Mononuclear cell (primary cell): ENCODE measurements at regions not wholly inside any gene's neighbourhood (a gene's known extent, or its start where the extent isn't known, plus 50 kb on each side); places are given as distances from the start of the nearest gene placed in this dataset.

Experiments used
- H3K27me3 ChIP-seq: 2 replicates; pipeline ENCODE4 v1.6.0; 2011; ENCODE audit warnings: low read length, control low read depth; ENCODE audit not compliant: insufficient read depth
- H3K4me1 ChIP-seq: 2 replicates; pipeline ENCODE4 v1.5.1; 2011; ENCODE audit warnings: mild to moderate bottlenecking, low read length, control low read depth; ENCODE audit not compliant: insufficient read depth
- H3K4me3 ChIP-seq: 2 replicates; pipeline ENCODE4 v1.5.1; 2011; ENCODE audit warnings: mild to moderate bottlenecking, low read length, moderate library complexity
- H3K9me3 ChIP-seq: 2 replicates; pipeline ENCODE4 v1.5.1; 2011; ENCODE audit warnings: low read depth, mild to moderate bottlenecking, control low read depth, low read length

DNA sequence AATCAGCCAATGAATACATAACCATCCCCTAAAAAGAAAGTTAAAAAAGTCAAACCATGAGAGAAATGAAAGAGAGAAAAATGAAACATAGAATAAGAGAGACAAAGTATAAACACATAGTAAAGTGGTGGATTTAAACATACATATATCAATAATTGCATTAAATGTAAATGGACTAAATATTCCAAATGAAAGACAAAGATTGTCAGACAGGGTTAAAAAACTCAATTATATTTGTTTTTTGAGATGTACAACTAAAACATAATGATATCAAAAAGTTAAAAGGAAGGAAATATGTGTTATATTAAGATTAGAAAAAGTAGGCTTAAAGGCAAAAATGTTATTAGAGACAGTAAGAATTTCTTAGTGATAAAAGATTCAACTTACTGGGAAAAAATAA lies 83.8 kb upstream of the CELF4 start:
- H3K4me1 ChIP-seq, result no peaks in the 10 kb centered on the region
- no peak overlapping the region for H3K4me3 ChIP-seq
- peaks cover 13% of the 10 kb centered on the region for H3K9me3 ChIP-seq
- no peaks in the 10 kb centered on the region for H3K27me3 ChIP-seq

DNA sequence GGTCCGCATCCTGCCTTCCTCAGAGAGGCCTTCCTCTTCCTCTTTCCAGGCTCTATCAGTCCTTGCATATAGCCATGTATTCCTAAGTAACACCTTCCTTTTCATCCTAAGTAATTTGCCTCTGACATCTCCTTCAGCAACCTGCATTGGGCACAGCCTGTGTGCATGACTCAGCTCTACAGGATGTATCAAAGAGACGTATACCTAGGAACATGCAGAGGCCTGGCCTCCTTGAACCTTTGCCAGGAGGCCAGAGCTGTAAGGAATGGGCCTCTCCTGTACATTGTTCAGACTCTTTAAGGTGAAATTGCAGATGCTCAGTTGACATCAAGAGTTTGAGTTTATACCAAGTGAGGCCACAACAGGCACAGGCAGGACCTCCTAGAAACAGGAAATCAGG lies 76.0 kb upstream of the CELF4 start:
- Histone ChIP-seq H3K4me1 (no peaks in the 10 kb centered on the region), H3K4me3 (no peak overlapping the region), H3K9me3 (no peaks in the 10 kb centered on the region), H3K27me3 (no peaks in the 10 kb centered on the region)

DNA sequence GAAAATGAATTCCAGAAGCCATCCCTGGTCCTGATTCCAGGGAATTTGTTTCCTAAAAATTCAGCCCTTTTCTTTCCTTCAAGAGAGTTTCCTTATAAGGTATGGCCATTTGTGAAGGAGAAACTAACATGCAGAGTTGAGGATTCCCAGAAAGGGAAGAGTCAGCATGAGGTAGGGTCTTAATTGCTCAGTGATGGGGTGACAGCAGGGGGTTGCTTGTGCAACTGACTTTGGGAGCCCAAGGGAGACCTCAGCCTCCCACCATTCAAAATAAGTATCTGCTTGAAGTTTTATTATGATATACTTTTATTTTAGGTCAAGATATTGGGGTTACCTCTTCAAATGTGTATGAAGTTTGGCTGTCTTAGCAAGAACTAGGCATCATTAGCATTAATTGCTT lies 74.9 kb upstream of the CELF4 start:
- no peaks in the 10 kb centered on the region for H3K9me3 ChIP-seq
- no peak overlapping the region for H3K4me3 ChIP-seq
- no peaks in the 10 kb centered on the region for H3K27me3 ChIP-seq
- no peaks in the 10 kb centered on the region for H3K4me1 ChIP-seq

DNA sequence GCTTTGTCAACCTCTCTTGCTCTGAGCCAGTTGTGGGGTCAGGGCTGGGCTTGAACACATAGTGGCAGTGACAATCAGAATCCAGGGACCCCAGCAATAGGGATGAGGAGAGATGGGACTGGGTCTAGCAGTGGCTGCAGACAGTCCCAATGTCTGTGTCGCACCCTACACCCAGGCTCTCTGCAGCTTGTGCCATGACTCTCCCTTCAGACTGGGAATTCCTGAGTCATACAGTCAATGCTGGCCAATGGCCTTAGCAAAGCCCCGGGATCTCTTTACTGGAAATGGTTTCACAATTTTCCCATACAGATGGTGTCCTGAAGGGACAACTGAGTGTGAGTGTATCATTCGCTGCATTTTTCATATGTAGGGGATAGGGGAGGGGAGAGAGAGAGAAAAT lies 74.2 kb upstream of the CELF4 start:
- Histone ChIP-seq H3K4me1 (no peaks in the 10 kb centered on the region), H3K9me3 (no peaks in the 10 kb centered on the region), H3K27me3 (no peaks in the 10 kb centered on the region)

DNA sequence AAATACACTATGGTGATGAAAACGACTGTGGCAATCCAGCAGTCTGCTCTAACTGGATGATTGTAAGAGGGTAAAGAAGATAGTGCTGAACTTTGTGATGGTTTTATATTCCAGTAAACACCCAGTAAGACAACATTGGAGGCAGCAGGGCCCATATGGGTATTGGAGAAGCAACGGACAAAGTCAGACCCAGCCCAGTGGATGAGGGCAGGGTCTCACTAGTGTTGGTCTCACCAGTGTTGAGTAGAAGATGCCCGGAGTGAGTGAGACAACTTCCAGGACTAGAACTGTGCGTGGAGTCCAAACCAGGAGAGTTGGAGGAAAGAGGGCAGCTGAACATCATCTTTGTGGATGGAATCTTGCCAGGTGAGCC lies 71.9 kb upstream of the CELF4 start:
- Histone ChIP-seq H3K9me3 (no peaks in the 10 kb centered on the region), H3K27me3 (no peaks in the 10 kb centered on the region), H3K4me3 (no peak overlapping the region), H3K4me1 (no peaks in the 10 kb centered on the region)

More for the DNA sequence above, 74.2 kb upstream of the CELF4 start:
- no peak overlapping the region for H3K4me3 ChIP-seq

DNA sequence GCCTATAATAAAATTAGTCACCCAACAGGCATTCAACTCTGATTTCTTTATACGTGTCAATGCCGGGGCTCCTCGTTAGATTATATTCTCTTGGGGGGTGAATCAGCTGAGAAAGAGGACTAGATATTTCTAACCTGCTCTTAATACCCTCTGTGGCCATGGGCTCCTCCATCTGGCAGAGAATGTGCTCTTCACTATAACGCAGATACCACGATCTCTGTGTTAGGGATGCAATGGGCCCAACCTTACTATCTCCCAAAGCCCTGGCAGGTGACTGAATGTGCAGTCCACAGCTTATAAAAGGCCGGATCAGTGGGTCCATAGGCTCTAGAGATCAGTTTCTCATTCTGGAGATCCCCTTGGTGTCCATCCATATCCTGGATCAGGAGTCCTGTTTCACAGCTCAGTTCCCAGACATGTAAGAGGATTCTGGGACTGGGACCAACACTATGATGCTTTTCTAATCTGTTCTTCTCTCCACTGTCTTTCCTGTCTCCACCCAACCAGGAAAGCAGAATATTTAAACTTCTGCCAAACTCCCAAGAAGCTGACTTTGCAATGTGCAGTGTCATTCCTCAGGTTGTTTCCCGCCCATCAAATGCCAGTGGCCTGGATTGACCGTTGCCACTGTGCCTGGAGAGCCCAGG lies 71.4 kb upstream of the CELF4 start:
- Histone ChIP-seq H3K27me3 (no peaks in the 10 kb centered on the region), H3K4me3 (no peak overlapping the region), H3K4me1 (no peaks in the 10 kb centered on the region), H3K9me3 (no peaks in the 10 kb centered on the region)

DNA sequence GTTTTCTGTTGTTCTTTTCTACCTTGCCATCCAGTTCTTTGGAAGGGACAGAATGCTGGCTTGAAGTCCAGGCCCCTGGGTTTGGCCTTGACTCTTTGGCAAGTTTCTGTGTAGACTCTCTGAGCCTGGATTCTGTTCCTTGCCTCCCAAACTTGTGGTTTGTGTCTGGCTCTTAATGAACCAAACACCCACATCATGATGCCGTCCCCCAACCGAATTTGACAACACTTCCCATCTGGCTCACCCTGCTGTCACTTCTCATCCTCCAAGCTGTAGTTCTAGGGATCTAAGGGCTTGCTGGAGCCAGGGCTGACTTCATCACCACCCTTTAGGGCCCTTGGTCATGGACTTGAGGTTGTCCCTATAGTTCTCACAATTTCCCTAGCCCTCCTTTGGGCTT lies 68.9 kb upstream of the CELF4 start:
- H3K9me3 ChIP-seq, result no peaks in the 10 kb centered on the region
- H3K4me1 ChIP-seq, result no peaks in the 10 kb centered on the region
- no peaks in the 10 kb centered on the region for H3K27me3 ChIP-seq
- no peak overlapping the region for H3K4me3 ChIP-seq

DNA sequence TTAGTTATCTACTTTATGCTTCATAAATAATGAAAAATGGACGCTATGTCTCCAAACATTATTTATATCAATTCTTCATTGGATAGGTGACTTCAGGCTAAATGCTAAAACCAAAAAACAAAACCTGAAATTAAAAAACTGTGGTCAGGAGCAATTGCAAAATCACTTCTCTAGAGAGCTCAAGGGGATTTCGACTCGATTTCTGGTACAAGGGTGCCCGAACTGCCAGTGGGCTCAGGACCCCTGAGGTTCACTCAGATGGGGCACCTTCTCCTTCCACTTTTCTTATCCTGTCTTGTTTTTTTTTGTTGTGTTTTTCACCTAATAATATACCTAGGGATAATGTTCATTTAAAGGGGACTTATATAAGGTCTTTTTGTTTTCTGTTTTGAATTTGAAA lies 65.8 kb upstream of the CELF4 start:
- no peaks in the 10 kb centered on the region for H3K4me1 ChIP-seq
- no peaks in the 10 kb centered on the region for H3K9me3 ChIP-seq
- H3K27me3 ChIP-seq, result no peaks in the 10 kb centered on the region
- no peak overlapping the region for H3K4me3 ChIP-seq

DNA sequence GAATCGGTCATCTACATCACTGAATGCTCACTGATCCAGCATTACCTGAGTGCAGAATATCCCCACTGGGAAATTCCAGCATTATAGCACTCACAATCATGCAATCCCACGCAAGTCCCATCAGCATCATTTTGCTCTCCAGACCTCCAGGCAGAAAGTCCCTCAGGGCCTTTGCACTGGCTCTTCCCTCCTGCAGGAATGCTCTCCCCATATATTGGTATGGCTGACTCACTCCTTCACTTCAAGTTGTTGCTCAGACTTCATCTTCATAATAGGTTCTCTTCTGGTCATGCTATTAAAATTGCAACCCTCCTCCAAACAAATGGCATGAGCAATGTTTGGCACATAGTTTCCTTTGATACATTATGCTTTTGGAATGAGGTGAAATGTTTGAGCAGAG lies 64.7 kb upstream of the CELF4 start:
- H3K4me1 ChIP-seq, result no peaks in the 10 kb centered on the region
- no peaks in the 10 kb centered on the region for H3K27me3 ChIP-seq
- H3K4me3 ChIP-seq, result no peak overlapping the region
- H3K9me3 ChIP-seq, result no peaks in the 10 kb centered on the region

DNA sequence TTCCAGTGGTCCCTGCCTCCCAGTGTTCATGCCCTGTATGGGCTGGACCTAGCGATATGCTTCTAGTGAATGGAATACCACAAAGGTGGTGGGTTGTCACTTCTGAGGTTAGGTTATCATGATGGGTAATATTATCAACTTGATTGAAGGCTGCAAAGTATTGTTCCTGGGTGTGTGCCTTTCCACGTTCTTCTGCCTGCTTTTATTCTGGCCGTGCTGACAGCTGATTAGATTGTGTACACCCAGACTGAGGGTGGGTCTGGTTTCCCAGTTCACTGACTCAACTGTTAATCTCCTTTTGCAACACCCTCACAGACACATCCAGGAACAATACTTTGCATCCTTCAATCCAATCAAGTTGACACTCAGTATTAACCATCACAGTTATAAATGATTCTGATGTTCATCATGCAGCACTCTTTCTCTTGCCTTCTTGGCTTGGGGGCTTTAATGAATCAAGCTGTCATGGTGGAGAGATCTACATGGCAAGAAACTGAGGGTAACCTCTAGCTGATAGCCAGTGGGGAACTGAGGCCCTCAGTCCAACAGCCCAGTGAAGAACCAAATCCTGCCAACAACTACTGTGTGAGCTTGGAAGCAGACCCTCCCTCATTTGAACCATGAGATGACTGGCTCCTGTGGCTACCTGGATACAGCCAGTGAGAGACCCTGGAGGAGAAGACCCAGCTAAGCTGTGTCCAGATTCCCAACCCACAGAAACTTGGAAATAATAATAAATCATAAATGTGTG lies 63.0 kb upstream of the CELF4 start:
- Histone ChIP-seq H3K4me1 (no peaks in the 10 kb centered on the region), H3K9me3 (no peaks in the 10 kb centered on the region), H3K27me3 (no peaks in the 10 kb centered on the region), H3K4me3 (no peak overlapping the region)

DNA sequence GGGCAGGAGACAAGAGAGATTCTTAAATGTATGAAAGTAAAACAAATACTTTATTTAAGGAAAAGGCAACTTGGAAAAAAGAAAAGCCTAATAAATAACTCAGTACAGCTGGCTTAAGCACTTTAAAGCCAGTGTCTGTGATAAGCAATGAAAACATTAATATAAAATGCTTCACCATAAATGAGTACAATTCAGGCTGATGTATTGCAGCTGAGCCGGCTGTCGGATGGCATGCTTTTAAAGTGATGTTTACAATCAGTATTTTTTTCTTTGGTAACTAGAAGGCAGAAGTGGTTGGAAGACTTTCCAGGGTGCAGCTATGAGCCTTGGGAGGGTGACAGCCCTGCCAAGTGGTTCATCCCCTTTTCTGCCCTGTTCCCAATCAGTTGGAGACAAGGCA lies 58.7 kb upstream of the CELF4 start:
- no peaks in the 10 kb centered on the region for H3K4me1 ChIP-seq
- H3K27me3 ChIP-seq, result no peaks in the 10 kb centered on the region
- H3K4me3 ChIP-seq, result no peak overlapping the region
- no peaks in the 10 kb centered on the region for H3K9me3 ChIP-seq

DNA sequence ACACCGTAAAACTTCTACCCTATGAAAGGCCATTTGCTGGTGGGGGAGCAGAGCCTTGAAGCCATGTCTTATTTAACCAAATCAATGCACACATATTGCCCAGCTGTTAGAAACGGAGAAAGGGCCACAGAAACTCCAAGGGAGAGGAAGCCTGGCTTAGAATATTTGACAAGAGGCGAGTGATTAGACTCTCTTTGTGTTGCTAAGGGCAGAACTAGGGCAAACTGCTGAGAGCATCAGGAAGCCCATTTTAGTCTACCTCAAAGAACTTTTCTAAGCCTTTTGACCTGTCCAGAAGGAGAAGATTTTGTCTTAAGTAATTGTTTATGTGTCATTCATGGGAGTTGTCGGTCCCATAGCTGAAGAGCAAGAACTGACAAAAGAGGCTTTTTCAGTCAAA lies 54.4 kb upstream of the CELF4 start:
- Histone ChIP-seq H3K27me3 (no peaks in the 10 kb centered on the region), H3K9me3 (no peaks in the 10 kb centered on the region), H3K4me1 (no peaks in the 10 kb centered on the region), H3K4me3 (no peak overlapping the region)

DNA sequence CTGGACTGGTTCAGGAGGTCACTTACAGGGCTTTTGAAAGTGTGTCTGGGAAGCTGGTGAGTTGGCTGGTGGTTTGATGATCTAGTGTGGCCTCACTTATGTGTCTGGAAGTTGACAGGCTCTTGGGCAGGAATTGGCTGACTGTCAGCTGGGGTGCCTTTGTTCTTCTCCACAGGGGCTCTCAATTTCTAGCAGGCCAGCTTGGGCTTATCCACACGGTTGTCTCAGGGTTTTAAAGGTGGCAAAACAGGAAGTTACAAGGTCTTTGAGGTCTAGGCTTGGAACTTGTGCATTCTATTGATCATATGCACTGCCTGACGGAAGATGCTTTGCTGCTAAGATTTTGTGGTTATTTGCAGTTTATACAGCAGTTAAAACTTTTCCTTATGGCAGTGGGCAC lies 52.0 kb upstream of the CELF4 start:
- no peak overlapping the region for H3K4me3 ChIP-seq
- H3K9me3 ChIP-seq, result no peaks in the 10 kb centered on the region
- no peaks in the 10 kb centered on the region for H3K4me1 ChIP-seq
- no peaks in the 10 kb centered on the region for H3K27me3 ChIP-seq
